HG03571 (cell line): ENCODE measurements at regions not wholly inside any gene's neighbourhood (a gene's known extent, or its start where the extent isn't known, plus 50 kb on each side); places are given as distances from the start of the nearest gene placed in this dataset.
"Not testable (repeated sequence)": the region's sequence is repeated elsewhere in the genome, so short reads cannot be mapped to it uniquely, and the experiment has no call there.

Source experiments
- ATAC-seq: cut with Tn5 transposase; IDR thresholded peaks from one replicate; pipeline ENCODE4 v1.9.1; 2021; ENCODE audit not compliant: unreplicated experiment

GRCh38 chr14:28944605-28945004, 178.0 kb downstream of the FOXG1 start:
- ATAC-seq: no peak

- no peak for ATAC-seq
Observed at GRCh38 chr14:28946267-28946666, 179.7 kb downstream of the FOXG1 start.

- no peak for ATAC-seq
Observed at GRCh38 chr14:28949503-28949902, 182.9 kb downstream of the FOXG1 start.

GRCh38 chr14:28952161-28952560, 185.6 kb downstream of the FOXG1 start:
- ATAC-seq: no peak

GRCh38 chr14:28952666-28953065, 186.1 kb downstream of the FOXG1 start:
- no peak for ATAC-seq

DNA sequence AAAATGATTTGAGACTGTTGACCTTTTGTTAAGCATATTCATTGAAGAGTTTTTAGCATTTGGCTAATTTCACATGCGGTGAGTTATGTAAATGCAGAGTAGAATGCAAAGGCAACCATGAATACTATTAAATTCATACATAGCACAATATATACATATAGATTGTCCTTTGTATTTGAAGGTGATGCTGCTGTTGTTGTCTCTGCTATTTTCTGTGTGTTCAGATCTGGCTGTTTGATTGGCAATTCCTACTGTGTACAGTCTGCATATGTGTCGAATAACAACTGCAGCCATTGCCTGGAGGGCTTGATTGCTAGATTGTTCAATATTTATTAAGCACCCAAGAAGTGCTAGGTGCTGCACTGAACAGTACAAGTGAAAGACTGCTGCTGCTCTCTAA, 187.4 kb downstream of the FOXG1 start:
- ATAC-seq: no peak

DNA sequence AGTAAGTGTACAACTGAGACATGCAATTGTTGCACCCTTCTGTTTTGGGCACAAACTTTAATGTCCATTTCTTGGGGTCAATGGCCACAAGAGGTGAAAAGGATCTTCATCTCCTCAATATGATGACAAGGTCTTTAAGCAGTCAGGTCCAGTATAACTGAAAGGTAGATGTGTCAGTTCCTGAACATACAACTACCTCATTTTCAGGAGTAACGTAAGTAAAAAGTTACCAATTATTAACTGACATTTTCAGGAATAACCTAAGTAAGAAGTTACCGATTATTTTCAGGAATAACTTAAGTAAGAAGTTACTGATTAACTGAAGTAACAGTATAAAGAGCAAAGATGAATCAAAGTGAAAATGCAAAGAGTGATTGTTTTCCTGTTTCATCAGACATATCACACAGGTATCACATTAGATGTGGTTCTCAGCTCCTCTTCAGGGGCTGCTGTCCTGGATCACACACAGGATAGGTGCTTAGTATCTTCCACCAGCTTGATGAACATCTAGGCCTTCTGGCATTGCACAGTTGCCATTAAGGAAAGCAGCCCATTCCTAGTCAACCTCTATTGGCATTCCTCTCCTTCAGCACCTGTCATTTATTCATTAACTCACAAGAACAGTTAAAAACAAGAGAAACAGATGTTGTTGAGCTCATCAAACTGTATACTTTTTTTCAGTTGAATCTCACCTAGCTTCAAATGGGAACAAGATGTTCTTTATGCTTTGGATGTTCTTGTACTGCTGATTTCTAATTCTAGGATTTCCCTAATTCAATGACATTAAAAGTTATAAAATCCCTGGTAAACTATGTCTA, 200.0 kb downstream of the FOXG1 start:
- ATAC-seq: peak; percentile 90

GRCh38 chr14:28975084-28975483, 208.5 kb downstream of the FOXG1 start:
- no peak for ATAC-seq

DNA sequence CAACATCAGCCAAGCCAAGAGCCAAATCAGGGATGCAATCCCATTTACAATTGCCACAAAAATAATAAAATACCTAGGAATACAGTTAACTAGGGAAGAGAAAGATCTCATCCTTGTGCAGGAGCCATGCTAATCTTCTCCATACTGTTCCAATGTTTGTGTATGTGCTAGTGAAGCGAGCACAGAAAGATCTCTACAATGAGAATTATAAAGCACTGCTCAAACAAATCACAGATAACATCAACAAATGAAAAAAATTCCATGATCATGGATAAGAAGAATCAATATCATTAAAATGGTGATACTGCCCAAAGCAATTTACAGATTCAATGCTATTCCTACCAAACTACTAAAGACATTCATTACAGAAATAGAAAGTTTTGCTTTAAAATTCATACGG, 215.6 kb downstream of the FOXG1 start:
- no peak for ATAC-seq

GRCh38 chr14:28983279-28983678, 216.7 kb downstream of the FOXG1 start:
- ATAC-seq: no peak

DNA sequence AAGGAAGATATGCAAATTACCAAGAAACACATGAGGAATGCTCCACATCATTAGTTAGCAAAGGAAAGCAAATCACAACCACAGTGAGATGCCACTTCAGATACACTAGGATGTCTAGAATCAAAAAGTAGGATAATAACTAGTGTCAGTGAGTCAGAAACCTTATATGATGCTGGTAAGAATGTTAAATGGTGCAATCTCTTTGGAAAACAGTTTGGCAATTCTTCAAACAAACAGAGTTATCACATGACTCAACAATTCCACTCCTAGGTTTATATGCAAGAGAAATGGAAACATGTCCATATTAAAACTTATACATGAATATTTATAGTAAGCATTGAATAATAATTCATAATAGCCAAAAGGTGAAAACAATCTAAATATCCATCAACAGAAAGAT, 220.9 kb downstream of the FOXG1 start:
- no peak for ATAC-seq

GRCh38 chr14:28997196-28997595, 230.6 kb downstream of the FOXG1 start:
- ATAC-seq: not testable (repeated sequence)

DNA sequence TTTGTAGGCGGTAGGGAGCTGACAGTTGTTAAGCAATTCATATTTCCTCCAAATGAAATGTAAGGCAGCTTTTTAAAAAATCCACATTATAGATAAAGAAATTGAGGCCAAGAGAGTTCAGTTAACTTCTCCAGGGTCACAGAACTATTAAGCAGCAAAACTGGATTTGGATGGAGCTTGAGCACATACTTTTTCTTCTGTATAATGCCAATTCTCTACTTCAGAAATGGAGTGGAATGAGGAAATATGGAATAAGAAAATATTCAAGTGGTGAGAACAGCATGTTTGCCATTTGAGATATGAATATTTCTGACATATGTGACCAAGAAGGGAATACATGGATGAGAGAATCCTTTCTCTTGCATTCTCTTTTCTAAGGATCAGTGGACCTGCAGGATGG, 233.1 kb downstream of the FOXG1 start:
- ATAC-seq: no peak

GRCh38 chr14:29005647-29006046, 239.1 kb downstream of the FOXG1 start:
- no peak for ATAC-seq

DNA sequence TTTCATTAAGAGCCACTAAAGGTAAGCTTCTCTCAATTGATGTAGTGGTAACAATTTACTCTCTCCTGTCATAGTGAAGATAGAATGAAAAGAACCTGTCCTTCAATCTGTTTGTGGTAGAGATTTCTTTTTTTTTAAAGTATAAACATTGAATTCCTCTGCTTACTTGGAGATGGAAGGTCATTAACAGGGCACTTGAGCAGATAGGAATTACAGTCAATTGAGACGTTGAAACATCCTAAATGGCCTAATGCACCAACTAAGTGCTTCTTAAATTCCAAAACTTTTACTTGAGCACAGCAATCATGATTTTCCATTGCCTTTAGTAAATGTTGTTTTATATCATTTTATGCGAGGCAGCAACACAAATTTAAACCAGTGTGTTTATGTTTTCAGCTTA, 241.4 kb downstream of the FOXG1 start:
- ATAC-seq: no peak

DNA sequence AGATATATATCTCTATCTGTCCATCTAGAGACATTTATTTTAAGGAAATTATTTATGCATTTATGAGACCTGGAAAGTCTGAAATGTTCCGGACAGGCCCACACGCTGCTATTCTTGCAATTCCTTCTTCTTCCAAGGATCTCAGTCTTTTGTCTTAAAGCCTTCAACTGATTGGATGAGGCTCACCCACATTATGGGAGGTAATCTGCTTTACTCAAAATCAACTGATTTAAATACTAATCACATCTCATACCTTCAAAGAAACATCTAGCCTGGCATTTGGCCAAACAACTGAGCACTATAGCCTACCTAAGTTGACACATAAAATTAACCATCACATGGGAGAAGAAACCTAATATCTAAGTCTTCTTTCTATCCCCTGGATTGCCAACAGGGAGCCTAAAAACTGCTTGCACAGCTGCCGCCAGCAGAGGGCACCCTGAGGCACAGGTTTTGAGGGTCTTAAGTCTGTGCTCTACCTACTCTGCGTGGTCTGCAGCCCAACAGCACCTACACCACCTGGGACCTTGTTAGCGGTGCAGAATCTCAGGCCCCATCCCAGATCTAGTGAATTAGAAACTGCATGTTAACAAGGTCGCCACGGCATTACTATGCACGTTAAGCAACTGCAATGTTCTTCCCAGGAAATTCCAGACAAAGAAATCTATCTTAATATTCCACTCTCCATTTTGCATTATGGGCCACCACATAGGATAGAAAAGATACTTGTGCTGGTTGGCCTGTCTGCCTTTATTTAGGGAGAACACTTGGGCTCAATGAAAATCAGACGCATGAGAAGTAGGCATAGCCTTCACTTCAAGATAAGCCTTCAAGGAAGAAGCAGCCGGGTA, 249.7 kb downstream of the FOXG1 start:
- ATAC-seq: no peak

- ATAC-seq: not testable (repeated sequence)
Observed at GRCh38 chr14:29023505-29023904, 256.9 kb downstream of the FOXG1 start.

- not testable (repeated sequence) for ATAC-seq
Observed at GRCh38 chr14:29027441-29027840, 260.9 kb downstream of the FOXG1 start.

DNA sequence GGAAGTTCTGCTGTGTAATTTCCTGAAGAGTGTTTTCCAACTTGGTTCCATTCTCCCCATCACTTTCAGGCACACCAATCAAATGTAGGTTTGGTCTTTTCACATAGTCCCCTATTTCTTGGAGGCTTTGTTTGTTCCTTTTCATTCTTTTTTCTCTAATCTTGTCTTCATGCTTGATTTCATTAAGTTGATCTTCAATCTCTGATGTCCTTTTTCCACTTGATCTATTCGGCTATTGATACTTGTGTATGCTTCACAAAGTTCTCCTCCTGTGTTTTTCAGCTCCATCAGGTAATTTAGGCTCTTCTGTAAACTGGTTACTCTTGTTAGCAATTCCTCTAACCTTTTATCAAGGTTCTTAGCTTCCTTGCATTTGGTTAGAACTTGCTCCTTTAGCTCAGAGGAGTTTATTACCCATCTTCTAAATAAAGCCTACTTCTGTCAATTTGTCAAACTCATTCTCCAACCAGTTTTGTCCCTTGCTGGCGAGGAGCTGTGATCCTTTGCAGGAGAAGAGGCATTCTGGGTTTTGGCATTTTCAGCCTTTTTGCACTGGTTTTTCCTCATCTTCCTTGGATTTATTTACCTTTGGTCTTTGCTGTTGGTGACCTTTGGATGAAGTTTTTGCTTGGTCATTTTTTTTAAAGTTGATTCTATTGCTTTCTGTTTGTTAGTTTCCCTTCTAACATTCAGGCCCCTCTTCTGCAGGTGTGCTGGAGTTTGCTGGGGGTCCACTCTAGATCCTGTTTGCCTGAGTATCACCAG, 261.5 kb downstream of the FOXG1 start:
- ATAC-seq: not testable (repeated sequence)

DNA sequence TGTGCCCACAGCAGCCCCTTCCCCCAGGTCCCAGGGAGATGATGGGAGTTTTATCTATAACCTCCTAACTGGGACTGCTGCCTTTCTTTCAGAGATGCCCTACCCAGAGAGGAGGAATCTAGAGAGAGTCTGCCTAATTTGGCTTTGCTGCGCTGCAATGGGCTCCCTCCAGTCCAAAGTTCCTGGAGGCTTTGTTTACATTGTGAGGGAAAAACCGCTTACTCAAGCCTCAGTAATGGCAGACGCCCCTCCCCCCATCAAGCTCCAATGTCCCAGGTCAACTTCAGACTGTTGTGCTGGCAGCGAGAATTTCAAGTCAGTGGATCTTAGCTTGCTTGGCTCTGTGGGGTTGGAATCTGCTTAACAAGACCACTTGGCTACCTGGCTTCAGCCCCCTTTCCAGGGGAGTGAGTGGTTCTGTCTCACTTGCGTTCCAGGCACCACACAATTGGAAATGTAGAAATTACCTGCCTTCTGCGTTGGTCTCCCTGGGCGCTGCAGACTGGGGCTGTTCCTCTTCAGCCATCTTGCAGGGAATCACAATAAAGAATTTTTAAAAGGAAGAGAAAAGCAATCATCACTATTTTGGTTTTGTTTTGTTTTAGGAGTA, 262.5 kb downstream of the FOXG1 start:
- no peak for ATAC-seq

GRCh38 chr14:29030121-29030520, 263.5 kb downstream of the FOXG1 start:
- ATAC-seq: no peak
